HCT116 (cell line): ENCODE measurements at regions not wholly inside any gene's neighbourhood (a gene's known extent, or its start where the extent isn't known, plus 50 kb on each side); places are given as distances from the start of the nearest gene placed in this dataset.

Source experiments
- ATAC-seq: fragments of 200-7000 bp; cut with Tn5 transposase; 2 replicates; pipeline ENCODE4 v1.9.1; 2020; ENCODE audit warnings: mild to moderate bottlenecking, moderate library complexity
- BruUV-seq: library from RNA; stranded (reverse); fragments of 400-500 nt; replicated peaks from 2 replicates; lab custom pipeline; 2021; lab: Mats Ljungman, UMichigan
- CTCF ChIA-PET: fragments of 300-600 bp; sonication (Branson Sonifier 250); formaldehyde crosslinking; loops from one replicate; lab custom pipeline; 2021; ENCODE audit warnings: antibody characterized with exemption; lab: Charles Lee
- POLR2A ChIA-PET: fragments of 300-600, 350-600 bp; sonication (Branson Sonifier 250); formaldehyde crosslinking; loops from one replicate; lab custom pipeline; 2021; ENCODE audit warnings: antibody characterized with exemption; lab: Charles Lee
- RAD21 ChIA-PET, 2 experiments: fragments of 300-600 bp; sonication (Branson Sonifier 250); formaldehyde crosslinking; loops; one replicate each; lab custom pipeline; 2023; ENCODE audit warnings: low total read pairs in 2 of 2; ENCODE audit not compliant: uncharacterized antibody in 2 of 2, unreplicated experiment in 2 of 2, low non-redundant PET in 1 of 2; lab: Charles Lee
- DNase-seq: peaks from one replicate; pipeline ENCODE4 v3.0.0-alpha.2; 2010; ENCODE audit warnings: low read depth, low spot score
- H2AFZ ChIP-seq: fragments of 200-600 bp; shearing (Covaris generic), sonication (generic); 2 replicates; pipeline ENCODE4 v1.6.1; 2017; ENCODE audit warnings: low read depth, mixed run types, mixed read lengths, antibody characterized with exemption, low read length; ENCODE audit not compliant: poor library complexity, severe bottlenecking
- H3K27ac ChIP-seq: 2 replicates; pipeline ENCODE4 v1.5.1; 2012; ENCODE audit warnings: low read depth, low read length
- H3K27me3 ChIP-seq: fragments of 200-600 bp; sonication (generic); 2 replicates; pipeline ENCODE4 v1.6.1; 2016; ENCODE audit warnings: mixed run types, low read length, mixed read lengths; ENCODE audit not compliant: insufficient read depth
- H3K36me3 ChIP-seq, 2 experiments: fragments of 200-500 bp in 1 of 2; fragments of 200-600 bp in 1 of 2; sonication (Bioruptor generic) in 1 of 2; sonication (generic) in 1 of 2; 2 replicates each; pipeline versions ENCODE4 v1.5.1 to v1.6.1; 2014 to 2016; ENCODE audit warnings: low read length in 2 of 2, inconsistent platforms in 1 of 2, mixed read lengths in 1 of 2, mixed run types in 1 of 2; ENCODE audit not compliant: insufficient read depth in 2 of 2, control insufficient read depth in 1 of 2
- H3K4me1 ChIP-seq, 2 experiments: fragments of 200-600 bp in 1 of 2; sonication (generic) in 1 of 2; 2 replicates each; pipeline versions ENCODE4 v1.5.1 to v1.6.1; 2012 to 2017; ENCODE audit warnings: low read length in 2 of 2, inconsistent platforms in 1 of 2, mild to moderate bottlenecking in 1 of 2, mixed read lengths in 1 of 2, mixed run types in 1 of 2, moderate library complexity in 1 of 2; ENCODE audit not compliant: insufficient read depth in 2 of 2, control insufficient read depth in 1 of 2
- H3K4me2 ChIP-seq: fragments of 200-600 bp; sonication (generic); 2 replicates; pipeline ENCODE4 v1.6.1; 2017; ENCODE audit warnings: mixed run types, low read length, mixed read lengths
- H3K4me3 ChIP-seq, 2 experiments: fragments of 200-600 bp in 1 of 2; sonication (generic) in 1 of 2; replicated peaks in 1 of 2; 2 replicates each; pipeline ENCODE4 v1.5.1; 2011 to 2016; ENCODE audit warnings: low read length in 2 of 2, control low read depth in 1 of 2, low read depth in 1 of 2, mild to moderate bottlenecking in 1 of 2, mixed read lengths in 1 of 2, mixed run types in 1 of 2
- H3K79me2 ChIP-seq: fragments of 200-600 bp; sonication (generic); 2 replicates; pipeline ENCODE4 v1.6.1; 2017; ENCODE audit warnings: mild to moderate bottlenecking, mixed run types, low read length, moderate library complexity, mixed read lengths; ENCODE audit not compliant: insufficient read depth
- H3K9ac ChIP-seq: fragments of 200-600 bp; sonication (generic); 2 replicates; pipeline ENCODE4 v1.6.1; 2016; ENCODE audit warnings: low read length, mixed read lengths
- H3K9me2 ChIP-seq: fragments of 200-600 bp; sonication (generic), shearing (Covaris generic); 2 replicates; pipeline ENCODE4 v1.6.1; 2017; ENCODE audit warnings: mixed run types, mild to moderate bottlenecking, moderate library complexity; ENCODE audit not compliant: insufficient read depth
- H3K9me3 ChIP-seq, 2 experiments: fragments of 200-500 bp in 1 of 2; fragments of 200-600 bp in 1 of 2; sonication (Bioruptor generic) in 1 of 2; sonication (generic) in 1 of 2; 2 replicates each; pipeline ENCODE4 v1.6.1; 2014 to 2017; ENCODE audit warnings: low read length in 2 of 2, mixed read lengths in 2 of 2, inconsistent platforms in 1 of 2, low read depth in 1 of 2, mild to moderate bottlenecking in 1 of 2, mixed run types in 1 of 2, moderate library complexity in 1 of 2; ENCODE audit not compliant: control insufficient read depth in 1 of 2, insufficient read depth in 1 of 2
- H4K20me1 ChIP-seq: fragments of 200-600 bp; sonication (generic), shearing (Covaris generic); 2 replicates; pipeline ENCODE4 v1.6.1; 2017; ENCODE audit warnings: mixed run types, mild to moderate bottlenecking, moderate library complexity; ENCODE audit not compliant: insufficient read depth
- EGR1 ChIP-seq: IDR thresholded peaks from 2 replicates; pipeline ENCODE4 v1.6.1; 2012; ENCODE audit warnings: low read depth
- JUND ChIP-seq: IDR thresholded peaks from 2 replicates; pipeline ENCODE4 v1.6.1; 2012
- RAD21 ChIP-seq: IDR thresholded peaks from 2 replicates; pipeline ENCODE4 v1.6.1; 2012; ENCODE audit warnings: low read depth, mild to moderate bottlenecking
- SRF ChIP-seq: IDR thresholded peaks from 2 replicates; pipeline ENCODE4 v1.6.1; 2012; ENCODE audit warnings: low read depth
- YY1 ChIP-seq: IDR thresholded peaks from 2 replicates; pipeline ENCODE4 v1.6.1; 2011; ENCODE audit warnings: low read length, low read depth, moderate library complexity, mild to moderate bottlenecking; ENCODE audit not compliant: insufficient replicate concordance; ENCODE audit errors: extremely low read depth
- intact Hi-C: fragments of 100-400 bp; cut with micrococcal nuclease; formaldehyde crosslinking; loops from 2 replicates; pipeline ENCODE4 v1.10.0; 2022

DNA sequence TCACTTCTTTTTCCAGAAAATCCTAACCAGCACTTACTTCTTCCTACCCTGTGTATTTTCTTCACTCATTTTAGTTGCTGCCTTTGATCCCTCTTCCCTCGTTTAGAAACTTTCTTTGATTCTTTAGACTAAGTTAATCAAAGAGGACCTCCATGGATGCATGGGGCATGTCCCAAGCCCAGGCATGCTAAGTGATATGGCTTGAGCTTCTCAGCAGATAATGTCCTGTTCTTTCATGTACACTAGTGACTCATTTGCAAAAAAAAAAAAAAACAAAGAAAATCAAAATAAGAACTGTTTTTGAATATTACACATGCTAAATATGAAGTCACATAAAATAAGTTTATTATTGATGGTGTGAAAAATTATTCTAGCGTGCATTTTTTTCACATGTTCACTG, 800.9 kb downstream of the SATB2 start:
- Histone ChIP-seq H3K27ac (no peak overlapping the region), H3K9me2 (no peaks in the 10 kb centered on the region), H3K27me3 (0 out of 2 replicates have a peak, but pooled peaks cover under 1% of the 10 kb centered on the region), H3K36me3 (no peaks in the 10 kb centered on the region), H3K4me1 (no peaks in the 10 kb centered on the region), H4K20me1 (no peaks in the 10 kb centered on the region), H3K9me3 (no peaks in the 10 kb centered on the region), H3K79me2 (no peaks in the 10 kb centered on the region), H2AFZ (no peak overlapping the region), H3K9ac (no peak overlapping the region), H3K4me3 (no peak overlapping the region), H3K4me2 (no peak overlapping the region)
- ChIA-PET CTCF (interaction anchor here (0.9 to 2.3 kb wide), 10 partner anchors 8 to 940 kb away, joined by 3 to 36 read pairs (median 4); no protein-coding TSS in a partner anchor), RAD21 (no interaction called here), POLR2A (no interaction called here)
- ATAC-seq, result no peak
- intact Hi-C loops, result loop anchor here (1.0 to 5.0 kb wide), 4 partner anchors 345 to 1085 kb away; no protein-coding TSS in a partner anchor
- no peak for TF ChIP-seq YY1
- no peak for DNase-seq
- BruUV-seq, result no TSS peak

DNA sequence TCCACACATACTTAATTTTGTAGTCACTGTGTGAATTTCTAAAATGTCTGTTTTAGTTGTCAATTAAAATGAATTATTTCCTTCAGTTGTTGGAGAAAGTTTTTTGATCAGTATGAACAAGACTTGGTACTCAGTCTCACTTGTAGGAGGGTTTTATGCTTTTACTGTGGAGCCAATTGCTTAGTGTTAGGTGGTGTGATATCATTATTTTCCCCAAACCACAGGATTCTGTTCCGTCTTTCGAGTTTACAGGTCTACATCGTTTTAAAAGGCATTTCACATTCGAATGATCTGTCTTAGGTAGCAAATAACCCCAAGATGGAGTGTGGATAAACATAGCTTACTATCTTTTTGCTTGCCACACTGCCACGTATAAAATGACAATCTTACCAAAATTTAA, 803.1 kb downstream of the SATB2 start:
- no TSS peak for BruUV-seq
- no peaks in the 10 kb centered on the region for H3K9me3 ChIP-seq
- no peak overlapping the region for H3K4me3 ChIP-seq
- no peak overlapping the region for H2AFZ ChIP-seq
- H3K9me2 ChIP-seq, result no peaks in the 10 kb centered on the region
- TF ChIP-seq SRF (no peak), JUND (no peak), RAD21 (no peak), EGR1 (no peak)
- no peaks in the 10 kb centered on the region for H3K36me3 ChIP-seq
- ATAC-seq, result no peak
- H4K20me1 ChIP-seq, result no peaks in the 10 kb centered on the region
- no peak overlapping the region for H3K9ac ChIP-seq
- no peaks in the 10 kb centered on the region for H3K79me2 ChIP-seq
- no peaks in the 10 kb centered on the region for H3K4me1 ChIP-seq
- no peak overlapping the region for H3K27ac ChIP-seq
- no peak overlapping the region for H3K4me2 ChIP-seq
- ChIA-PET CTCF (interaction anchor here (1.2 kb wide), 1 partner anchor 817 kb away, joined by 3 read pairs; no protein-coding TSS in a partner anchor), RAD21 (no interaction called here), POLR2A (no interaction called here)
- no peak for DNase-seq
- H3K27me3 ChIP-seq, result 0 out of 2 replicates have a peak, but pooled peaks cover 3% of the 10 kb centered on the region
- intact Hi-C loops, result loop anchor here (5.0 kb wide), 2 partner anchors 342 to 1088 kb away; no protein-coding TSS in a partner anchor
